GM12892 (cell line): ENCODE measurements at regions not wholly inside any gene's neighbourhood (a gene's known extent, or its start where the extent isn't known, plus 50 kb on each side); places are given as distances from the start of the nearest gene placed in this dataset.

Experiments used
- DNase-seq: peaks from one replicate; pipeline ENCODE4 v3.0.0; 2011; ENCODE audit not compliant: insufficient read length
- FAIRE-seq: peaks from 2 replicates; lab custom pipeline; 2011; peaks lifted over from hg19 to GRCh38; lab: Jason Lieb, UNC
- POLR2A ChIP-seq: IDR thresholded peaks from 2 replicates; pipeline ENCODE4 v1.6.1; 2011; ENCODE audit warnings: low read depth, low read length, control low read depth
- POLR2AphosphoS5 ChIP-seq: IDR thresholded peaks from 2 replicates; pipeline ENCODE4 v1.6.1; 2011; ENCODE audit warnings: low read depth, low read length, control low read depth
- TAF1 ChIP-seq: IDR thresholded peaks from 2 replicates; pipeline ENCODE4 v1.6.1; 2011; ENCODE audit warnings: low read depth, mild to moderate bottlenecking, control low read depth, low read length, borderline replicate concordance

DNA sequence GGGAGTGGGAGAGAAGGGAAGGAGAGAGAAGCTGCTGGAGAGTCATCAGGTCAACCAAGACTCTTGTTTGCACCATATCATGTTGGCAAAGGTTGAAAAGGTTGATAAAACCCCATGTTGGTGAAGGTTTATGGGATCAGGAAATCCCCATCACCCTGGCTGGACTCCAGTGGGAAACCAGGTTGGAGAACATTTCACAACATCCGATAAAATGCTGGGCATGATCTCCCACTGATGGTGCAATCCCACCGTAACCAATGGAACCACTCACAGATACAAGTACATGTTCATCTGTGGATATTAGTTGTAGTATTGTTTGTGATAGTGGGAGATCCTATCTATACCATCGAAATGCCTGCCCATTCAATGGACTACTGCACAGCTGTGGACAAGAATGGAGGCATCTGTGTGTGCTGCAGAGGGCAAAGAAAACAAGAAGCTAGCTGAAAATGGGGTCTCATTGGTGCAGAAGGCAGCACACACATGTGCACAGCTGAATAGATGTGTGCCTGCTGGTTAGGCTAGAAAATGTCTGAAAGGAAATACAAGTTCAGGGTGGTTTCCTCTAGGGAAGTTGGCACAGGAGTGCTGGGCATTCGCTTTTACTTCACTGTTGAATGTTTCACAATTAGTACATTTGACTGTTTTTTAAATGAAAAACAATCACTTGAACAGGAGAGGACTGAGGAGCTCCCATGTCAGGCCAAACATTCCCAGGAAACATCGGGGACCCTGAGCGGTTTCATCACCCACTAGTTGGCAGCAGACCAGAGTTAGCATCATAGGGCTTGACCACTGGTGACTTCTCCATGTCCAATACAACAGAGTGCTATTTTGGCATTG lies 80.4 kb upstream of the MGMT start:
- no peak for FAIRE-seq
- DNase-seq, result no peak
- TF ChIP-seq POLR2AphosphoS5 (no peak), POLR2A (no peak), TAF1 (no peak)

DNA sequence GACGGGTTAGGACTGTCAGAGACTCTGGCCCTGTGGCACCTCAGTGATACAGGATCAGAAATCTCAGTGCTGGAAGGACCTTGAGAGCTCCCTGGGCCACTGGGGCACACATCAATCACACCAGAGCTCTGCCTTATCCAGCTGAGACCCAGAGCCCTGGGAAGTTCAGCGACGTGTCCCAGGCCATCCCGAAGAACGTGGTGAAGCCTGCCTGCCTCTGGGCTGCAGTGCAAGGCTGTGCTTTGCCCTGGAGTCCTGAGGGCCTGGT lies 79.8 kb upstream of the MGMT start:
- FAIRE-seq (no peak), DNase-seq (no peak)
- TF ChIP-seq TAF1 (no peak), POLR2A (no peak), POLR2AphosphoS5 (no peak)

DNA sequence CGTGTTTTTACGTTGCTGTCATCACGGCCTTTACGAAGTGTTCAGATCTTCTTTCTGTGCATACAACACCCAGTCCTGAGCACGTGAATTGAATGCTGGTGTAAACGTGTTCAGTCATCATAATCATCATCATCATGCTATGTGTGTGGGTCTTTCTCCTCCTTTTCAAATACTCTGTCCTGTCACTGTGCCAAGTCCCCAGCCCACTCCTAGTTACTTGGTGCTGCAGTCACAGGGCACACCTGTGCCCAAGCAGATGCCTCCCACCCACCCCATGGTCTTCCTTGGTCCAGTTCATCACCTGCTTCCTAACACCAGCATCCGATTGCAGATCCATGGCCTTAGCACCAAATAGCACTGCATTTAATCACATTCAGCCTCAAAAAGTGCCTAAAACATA lies 78.6 kb upstream of the MGMT start:
- no peak for DNase-seq
- TF ChIP-seq TAF1 (no peak), POLR2A (no peak), POLR2AphosphoS5 (no peak)
- no peak for FAIRE-seq

DNA sequence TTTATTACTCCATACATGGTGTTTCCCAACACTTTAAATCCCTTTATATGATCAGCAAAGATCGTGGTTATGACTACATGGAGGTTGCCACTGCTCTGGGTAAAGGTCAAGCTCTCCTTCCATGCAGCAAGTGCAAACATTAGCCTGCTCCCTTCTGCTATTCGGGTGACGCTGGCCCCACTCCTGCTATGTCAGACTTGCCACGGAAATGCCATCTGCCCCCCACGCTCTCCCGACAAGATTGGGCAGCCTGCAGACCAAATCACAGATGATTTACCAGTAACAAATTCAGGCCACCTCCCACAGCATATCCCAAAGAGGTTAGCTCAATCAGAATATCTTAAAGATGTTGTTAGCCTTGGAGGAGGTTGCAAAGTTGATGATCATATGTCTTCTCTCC lies 77.8 kb upstream of the MGMT start:
- no peak for DNase-seq

DNA sequence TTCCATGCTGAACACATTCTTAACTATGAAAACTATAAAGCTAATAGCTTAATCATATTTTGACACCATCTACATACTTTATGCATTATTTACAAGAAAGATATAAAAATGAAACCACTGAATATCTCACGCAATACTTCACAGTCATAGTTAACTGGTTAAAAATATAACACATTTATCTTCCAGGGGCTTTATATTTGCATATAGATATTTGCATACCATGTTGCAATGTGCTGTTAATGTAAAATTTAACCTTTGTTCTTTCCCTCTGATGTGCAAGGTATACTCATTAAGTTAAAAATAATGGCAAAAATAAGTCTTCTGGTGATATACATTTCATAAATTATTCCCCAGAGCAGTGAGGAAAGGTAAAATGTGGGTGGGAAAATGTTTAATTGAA lies 76.9 kb upstream of the MGMT start:
- FAIRE-seq, result no peak
- TF ChIP-seq POLR2A (no peak), POLR2AphosphoS5 (no peak), TAF1 (no peak)

More for the DNA sequence above, 77.8 kb upstream of the MGMT start:
- FAIRE-seq, result no peak
- no peak for TF ChIP-seq POLR2AphosphoS5
- TF ChIP-seq POLR2A, result no peak
- no peak for TF ChIP-seq TAF1

DNA sequence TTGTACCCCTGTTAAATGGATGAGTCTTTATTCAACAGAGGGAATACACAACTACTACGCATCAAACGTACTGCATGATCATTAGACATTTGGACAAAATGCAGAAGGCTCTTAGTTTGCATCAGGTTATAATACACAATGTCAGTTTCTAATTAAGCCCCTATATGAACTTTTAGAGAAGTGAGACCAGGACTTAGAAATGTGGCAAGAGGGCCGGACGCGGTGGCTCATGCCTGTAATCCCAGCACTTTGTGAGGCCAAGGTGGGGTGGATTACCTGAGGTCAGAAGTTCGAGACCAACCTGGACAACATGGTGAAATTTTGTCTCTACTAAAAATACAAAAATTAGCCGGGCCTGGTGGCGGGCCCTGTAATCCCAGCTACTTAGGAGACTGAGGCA lies 76.3 kb upstream of the MGMT start:
- TF ChIP-seq TAF1 (no peak), POLR2A (no peak), POLR2AphosphoS5 (no peak)
- FAIRE-seq (no peak), DNase-seq (no peak)

More for the DNA sequence above, 76.9 kb upstream of the MGMT start:
- no peak for DNase-seq

DNA sequence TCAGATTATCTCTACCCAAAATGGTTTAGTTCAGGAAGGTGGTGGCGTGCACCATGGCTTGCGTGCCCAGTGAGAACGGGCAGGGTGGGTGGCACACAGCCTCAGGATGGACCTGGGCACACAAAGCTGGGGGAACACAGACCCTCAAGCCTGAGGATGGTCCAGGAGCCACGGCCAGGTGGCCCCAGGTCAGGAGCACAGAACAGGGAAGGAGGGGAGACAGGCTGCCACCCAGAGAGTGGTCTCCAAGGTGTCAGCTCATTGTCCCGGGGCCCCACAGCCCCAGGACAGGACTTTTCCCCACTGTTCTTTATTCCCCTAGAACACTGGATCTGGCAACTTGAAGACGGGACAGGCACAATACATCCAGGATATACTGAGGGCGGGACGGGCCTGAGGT lies 75.6 kb upstream of the MGMT start:
- TF ChIP-seq POLR2A (no peak), POLR2AphosphoS5 (no peak), TAF1 (no peak)
- DNase-seq, result no peak
- FAIRE-seq, result no peak

DNA sequence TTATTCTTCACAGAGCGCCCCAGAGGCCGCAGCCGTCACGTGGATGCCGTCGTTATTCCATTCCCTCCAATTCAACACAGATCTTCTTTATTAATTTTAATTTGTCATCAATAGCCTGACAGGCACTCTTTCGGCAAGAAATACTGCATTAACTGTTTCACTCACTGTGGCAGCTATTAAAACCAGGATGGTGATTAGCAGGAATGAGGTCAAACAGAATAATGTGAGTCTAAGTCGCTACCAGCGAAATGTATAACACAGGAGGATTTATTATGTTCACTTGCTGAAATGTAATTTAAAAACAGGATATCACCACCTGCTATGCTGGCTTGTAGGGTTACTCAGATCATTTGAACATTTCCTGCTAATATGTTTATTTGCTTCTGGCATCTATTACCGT lies 74.2 kb upstream of the MGMT start:
- no peak for TF ChIP-seq POLR2A
- TF ChIP-seq POLR2AphosphoS5, result no peak
- no peak for FAIRE-seq

DNA sequence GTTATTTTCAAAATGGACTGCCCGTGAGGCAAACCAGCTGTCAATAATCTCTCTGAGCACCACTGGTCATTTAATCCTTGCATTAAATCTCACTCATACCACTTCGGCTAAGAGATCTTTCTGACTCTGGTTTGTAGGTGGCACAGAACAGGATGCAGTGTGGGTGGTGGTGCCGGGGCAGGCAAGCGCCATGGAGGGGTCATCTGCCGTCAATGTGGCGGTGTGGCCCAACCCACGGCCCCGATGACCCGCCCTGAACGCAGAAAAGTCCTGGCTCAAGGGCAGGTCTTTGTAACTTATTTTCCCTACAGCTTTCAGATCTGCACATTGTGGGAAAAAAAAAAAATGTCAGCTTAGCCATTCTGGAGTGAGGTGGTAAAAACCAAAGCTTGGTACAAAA lies 73.2 kb upstream of the MGMT start:
- TF ChIP-seq TAF1 (no peak), POLR2AphosphoS5 (no peak), POLR2A (no peak)
- no peak for FAIRE-seq
- no peak for DNase-seq

More for the DNA sequence above, 74.2 kb upstream of the MGMT start:
- no peak for DNase-seq

DNA sequence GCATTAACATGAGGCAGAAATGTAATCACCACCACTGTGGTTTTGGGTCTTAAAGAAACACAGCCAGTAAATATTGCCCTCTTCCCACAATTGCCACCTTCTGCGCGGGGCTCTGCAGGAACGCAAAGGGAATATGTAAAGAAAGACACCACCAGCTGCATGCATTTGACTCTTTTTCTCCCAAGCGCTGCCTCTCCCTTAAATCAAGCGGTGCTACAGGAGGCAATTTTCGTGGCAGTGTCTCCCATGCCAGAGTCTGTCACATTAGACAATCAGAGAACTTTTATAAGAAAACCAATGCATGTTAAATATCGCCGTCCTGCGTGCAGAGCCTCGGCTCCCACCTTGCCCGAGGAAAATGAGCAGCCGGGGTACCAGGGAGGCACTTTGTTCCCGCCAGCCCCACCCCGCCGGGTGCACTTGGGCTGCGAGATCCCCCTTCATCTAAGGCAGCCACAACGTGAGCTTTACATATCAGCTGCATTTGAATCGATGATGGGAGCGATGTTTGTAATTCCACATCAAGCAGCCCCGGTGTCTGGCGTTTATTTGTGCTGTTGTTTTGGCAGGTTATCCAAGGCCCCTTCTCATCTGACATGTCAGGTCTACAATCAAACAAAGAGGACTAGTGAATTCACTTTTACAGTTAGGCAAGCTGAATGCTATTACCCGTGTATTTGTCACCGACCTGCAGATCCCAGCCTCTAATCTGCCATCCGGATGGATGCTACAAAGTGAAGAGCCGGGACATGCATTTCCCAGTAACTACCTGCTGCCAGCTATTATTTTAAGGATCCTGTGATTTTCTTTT lies 72.3 kb upstream of the MGMT start:
- no peak for TF ChIP-seq POLR2AphosphoS5
- TF ChIP-seq TAF1, result no peak
- no peak for TF ChIP-seq POLR2A
- DNase-seq (no peak), FAIRE-seq (no peak)

DNA sequence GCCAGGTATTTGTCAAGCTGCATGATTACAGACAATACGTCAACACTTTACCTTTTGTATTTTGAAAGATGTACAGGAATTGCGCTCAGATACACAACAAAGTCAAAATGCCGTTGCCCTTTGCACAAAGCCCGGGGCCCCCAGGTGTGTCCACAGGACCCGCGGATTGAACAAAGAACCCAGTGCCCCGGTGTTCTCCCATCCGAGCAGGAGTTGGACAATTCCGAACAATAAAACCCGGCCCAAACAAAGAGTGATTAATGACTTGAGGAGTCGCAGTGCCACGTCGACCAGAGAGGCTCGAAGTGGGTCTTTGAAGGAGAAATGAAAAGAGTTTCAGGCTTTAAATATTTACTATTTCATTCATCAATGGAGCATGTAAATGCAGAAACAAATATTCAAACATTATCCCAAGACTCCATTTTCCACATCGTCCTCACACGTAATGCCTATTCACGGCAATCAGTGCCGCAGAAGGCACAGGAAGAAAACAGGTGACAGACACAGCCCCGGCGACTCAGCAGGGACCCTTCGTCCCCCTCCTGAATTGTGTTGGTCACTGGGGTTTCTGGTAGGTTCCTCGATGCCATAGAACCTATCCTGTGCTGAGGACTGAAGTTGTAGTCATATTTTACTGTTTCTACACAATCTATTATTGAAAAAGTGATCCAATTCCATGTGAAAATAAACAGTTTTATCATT lies 70.9 kb upstream of the MGMT start:
- FAIRE-seq, result no peak
- no peak for TF ChIP-seq POLR2A
- no peak for TF ChIP-seq TAF1
- no peak for TF ChIP-seq POLR2AphosphoS5
- DNase-seq, result no peak
